ENCODE measurements at regions not wholly inside any gene's neighbourhood (a gene's known extent, or its start where the extent isn't known, plus 50 kb on each side); places are given as distances from the start of the nearest gene placed in this dataset.

- H3K56ac ChIP-seq (ENCODE audit: insufficient read length, low read depth, low read length) = no peak overlapping the region
- no peak overlapping the region for H3K4me3 Mint-ChIP-seq
- H3K27me3 Mint-ChIP-seq (ENCODE audit: low read depth) = peaks cover 10% of the 10 kb centered on the region
- no peak overlapping the region for H4K8ac ChIP-seq (replicated peaks; ENCODE audit: insufficient read length, low read depth, low read length)
- peaks cover 0 to 16% (median 4%) of the 10 kb centered on the region in 3 experiments; a peak in 5 of 7 replicates for H3K36me3 Mint-ChIP-seq (ENCODE audit: insufficient read depth in 1 of 3, low read depth in 3 of 3)
- no peak overlapping the region for H3K14ac ChIP-seq (ENCODE audit: insufficient read depth, low read length)
- H3K27me3 ChIP-seq (ENCODE audit: insufficient read depth, low read length) = no peaks in the 10 kb centered on the region
- H3K27ac Mint-ChIP-seq = no peak overlapping the region; a peak in 1 of 7 replicates
- no peak overlapping the region for H3T11ph ChIP-seq (ENCODE audit: low read length)
- H3K23ac ChIP-seq (ENCODE audit: insufficient read length, low read depth, low read length) = no peak overlapping the region
- no peaks in the 10 kb centered on the region for H3K9me3 ChIP-seq (ENCODE audit: control insufficient read depth, low read depth, low read length)
- H3K79me1 ChIP-seq (ENCODE audit: insufficient read depth, low read depth, low read length, poor library complexity, severe bottlenecking) = no peaks in the 10 kb centered on the region
- H2AK5ac ChIP-seq (ENCODE audit: insufficient read length, low read length) = no peak overlapping the region
- no peak overlapping the region for H2AFZ ChIP-seq (ENCODE audit: low read length)
- H2BK20ac ChIP-seq (ENCODE audit: low read depth, low read length, poor library complexity, severe bottlenecking) = no peak overlapping the region
- no peaks in the 10 kb centered on the region for H3K4me1 Mint-ChIP-seq
- H3K79me2 ChIP-seq (ENCODE audit: insufficient read depth, low read length) = no peaks in the 10 kb centered on the region
- no peak overlapping the region for H4K91ac ChIP-seq (ENCODE audit: insufficient read length, low read depth, low read length)
- H2BK5ac ChIP-seq (ENCODE audit: insufficient read length, low read length) = no peak overlapping the region
- TF ChIP-seq CTCF (conservative IDR thresholded peaks at IDR 0.05) = no peak
- no peak overlapping the region for H3K9ac ChIP-seq (ENCODE audit: extremely low read depth, insufficient read length, low read length)
- no peak overlapping the region for H2BK15ac ChIP-seq (ENCODE audit: low read depth, low read length)
- H3K23me2 ChIP-seq (ENCODE audit: insufficient read length, low read depth, low read length, poor library complexity, severe bottlenecking) = no peaks in the 10 kb centered on the region
- H3K4ac ChIP-seq (ENCODE audit: low read depth, low read length) = no peak overlapping the region
- no peak for DNase-seq
- H3K4me1 ChIP-seq (ENCODE audit: insufficient read depth, low read length) = no peaks in the 10 kb centered on the region
- H3K4me2 ChIP-seq (ENCODE audit: insufficient read depth, insufficient read length, low read length) = no peak overlapping the region
- no peak overlapping the region for H4K5ac ChIP-seq (ENCODE audit: insufficient read length, low read depth, low read length)
- no peak overlapping the region for H3K18ac ChIP-seq (ENCODE audit: insufficient read length, low read depth, low read length)
- H2BK12ac ChIP-seq (ENCODE audit: insufficient read length, low read depth, low read length) = no peak overlapping the region
- no peaks in the 10 kb centered on the region for H4K20me1 ChIP-seq (ENCODE audit: control insufficient read depth, insufficient read depth, insufficient read length)
- peaks cover 12 to 16% of the 10 kb centered on the region in 2 experiments for H3K9me3 Mint-ChIP-seq
- no CpG with 5 or more reads among the region's 3 CpGs for WGBS (ENCODE audit: extremely low coverage, insufficient read length, low lambda C conversion rate)
- H3K27ac ChIP-seq (ENCODE audit: insufficient read length, low read depth, low read length) = no peak overlapping the region
- H2BK120ac ChIP-seq (ENCODE audit: low read depth, low read length, poor library complexity, severe bottlenecking) = no peak overlapping the region
Measured at GRCh38 chr2:111236025-111236424, 115.3 kb downstream of the BCL2L11 start.

All from H9 (cell line).